ENCODE measurements at regions not wholly inside any gene's neighbourhood (a gene's known extent, or its start where the extent isn't known, plus 50 kb on each side); places are given as distances from the start of the nearest gene placed in this dataset.

- no peak for TF ChIP-seq CTCF (IDR thresholded peaks at IDR 0.05)
- no peak for TF ChIP-seq POLR2AphosphoS5 (IDR thresholded peaks at IDR 0.05; ENCODE audit: low read depth, low read length)
- TF ChIP-seq TCF7L2 (IDR thresholded peaks at IDR 0.05; ENCODE audit: low read depth, low read length) = no peak
- no peak for TF ChIP-seq REST (IDR thresholded peaks at IDR 0.05; ENCODE audit: insufficient read depth in 1 of 2, low read depth in 2 of 2, low read length in 1 of 2)
Observed at GRCh38 chr20:6693178-6693807, 74.2 kb upstream of the BMP2 start.
